ENCODE measurements at regions not wholly inside any gene's neighbourhood (a gene's known extent, or its start where the extent isn't known, plus 50 kb on each side); places are given as distances from the start of the nearest gene placed in this dataset.
A peak's percentile ranks its signal among the peaks of the same experiment; 100 is the strongest.

DNA sequence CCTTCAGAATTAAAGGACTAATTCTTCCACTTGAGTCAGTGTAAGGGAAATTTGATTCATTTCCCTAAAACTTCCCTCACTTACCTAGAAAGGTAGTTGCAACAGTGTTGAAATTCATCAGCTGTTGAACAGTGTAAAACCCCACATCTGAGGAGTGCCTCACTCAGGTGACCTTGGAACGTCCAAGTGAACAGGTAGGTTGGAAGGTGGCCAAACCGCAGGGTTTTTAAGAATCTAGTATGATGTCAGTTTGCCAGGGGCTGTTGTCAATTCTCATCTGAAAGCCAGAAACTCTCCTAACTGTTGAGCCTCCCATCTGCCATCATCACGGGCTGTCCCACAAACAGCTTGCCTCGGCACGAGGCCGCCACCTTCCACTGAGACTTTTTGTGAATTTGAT, 105.7 kb downstream of the TMEM174 start:
- Histone ChIP-seq H3K27ac (peak overlapping the region in 2 of 21 experiments; percentile 38 to 43), H3K4me3 (no peak overlapping the region)

DNA sequence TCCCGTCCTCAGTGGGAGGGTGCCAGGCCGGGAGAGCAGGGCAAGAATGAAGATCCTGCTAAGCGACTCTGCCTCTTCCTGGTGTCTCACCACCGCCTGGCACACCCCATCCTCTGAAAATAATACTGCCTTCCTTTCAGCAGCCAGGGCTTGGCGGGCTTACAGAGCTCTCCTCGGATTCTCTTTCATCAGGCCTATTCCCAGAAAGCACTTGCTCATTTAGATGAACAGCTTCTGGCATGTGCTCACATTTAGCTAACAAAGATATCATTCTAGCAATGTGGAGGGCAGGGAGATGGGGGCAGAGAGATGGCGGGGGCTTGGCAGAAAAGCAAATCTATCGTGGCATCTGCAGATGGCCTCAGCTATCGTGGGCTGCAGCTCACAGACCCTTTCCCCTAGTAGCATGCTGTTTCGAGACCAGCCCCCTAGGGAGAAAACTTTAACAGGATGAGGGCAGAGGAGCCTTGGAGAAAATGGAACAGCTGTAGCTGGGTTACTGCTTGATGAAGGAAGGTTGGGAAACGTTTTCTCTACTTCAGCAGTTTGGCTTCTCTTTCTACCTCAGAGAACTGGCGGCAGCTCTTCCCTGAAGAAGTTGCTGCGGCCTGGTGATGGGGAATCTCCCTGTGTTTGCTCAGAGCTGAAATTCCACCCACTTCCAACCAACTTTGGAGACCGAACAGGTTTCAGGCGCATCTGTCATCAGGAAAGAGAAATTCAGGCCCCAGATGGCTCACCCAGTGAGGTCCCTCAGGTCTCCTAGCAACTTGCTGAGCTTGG, 102.1 kb downstream of the TMEM174 start:
- H3K27ac ChIP-seq: peak overlapping the region in 13 of 21 experiments; percentile 5 to 72 (median 44)
- H3K4me3 ChIP-seq: no peak overlapping the region

DNA sequence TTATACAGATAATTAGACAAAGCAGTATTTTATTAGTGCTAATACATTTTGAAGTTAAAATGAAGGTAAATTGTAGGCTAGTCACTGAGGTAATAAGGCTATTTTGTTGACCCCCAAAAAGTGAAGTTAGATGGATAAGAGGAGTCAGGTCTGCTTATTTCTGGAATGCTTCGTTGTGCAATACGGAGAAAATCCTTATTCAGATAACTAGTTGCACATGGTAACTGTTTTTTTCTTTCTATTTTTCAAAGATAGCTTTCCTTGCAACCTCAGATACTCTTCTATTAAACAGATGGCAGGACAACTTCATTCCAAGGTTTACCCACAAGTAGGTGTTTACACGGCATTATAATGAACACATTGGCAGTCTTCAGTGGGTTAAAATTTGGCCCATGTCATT, 101.1 kb downstream of the TMEM174 start:
- no peak overlapping the region for H3K4me3 ChIP-seq
- H3K27ac ChIP-seq: peak overlapping the region in 13 of 21 experiments; percentile 1 to 72 (median 44)

DNA sequence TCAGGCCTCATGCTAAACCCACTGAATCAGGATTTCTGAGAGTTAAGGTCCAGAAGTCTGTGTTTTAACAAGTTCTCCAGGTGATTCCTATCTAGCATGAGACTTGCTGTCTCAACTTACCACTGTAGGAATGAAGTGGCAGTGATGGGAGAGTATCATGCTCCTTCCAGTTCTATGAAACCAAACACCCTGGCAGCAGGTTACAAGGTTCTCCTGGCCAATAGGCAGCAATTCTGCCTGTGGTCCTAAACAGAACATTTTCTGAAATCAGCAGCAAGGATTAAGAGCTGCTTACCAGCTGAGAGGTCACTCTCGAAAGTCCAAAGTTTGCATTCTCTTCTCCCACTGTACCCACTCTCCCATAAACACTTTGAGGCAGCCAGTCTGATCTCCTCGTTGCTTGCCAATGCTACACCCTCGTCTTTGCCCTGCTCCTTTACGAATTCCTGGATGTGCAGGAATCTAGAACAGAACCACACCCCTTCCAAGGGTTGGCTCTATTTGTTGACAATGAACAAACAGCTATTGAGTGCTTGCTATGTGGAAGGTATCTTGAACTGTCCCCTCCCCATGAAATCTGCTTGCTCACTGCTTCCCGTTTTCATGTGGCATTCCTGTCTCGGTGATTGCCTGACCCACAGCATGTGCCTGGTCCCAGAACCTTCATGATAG, 100.5 kb downstream of the TMEM174 start:
- Histone ChIP-seq H3K4me3 (no peak overlapping the region), H3K27ac (peak overlapping the region in 5 of 21 experiments; percentile 1 to 35 (median 24))

DNA sequence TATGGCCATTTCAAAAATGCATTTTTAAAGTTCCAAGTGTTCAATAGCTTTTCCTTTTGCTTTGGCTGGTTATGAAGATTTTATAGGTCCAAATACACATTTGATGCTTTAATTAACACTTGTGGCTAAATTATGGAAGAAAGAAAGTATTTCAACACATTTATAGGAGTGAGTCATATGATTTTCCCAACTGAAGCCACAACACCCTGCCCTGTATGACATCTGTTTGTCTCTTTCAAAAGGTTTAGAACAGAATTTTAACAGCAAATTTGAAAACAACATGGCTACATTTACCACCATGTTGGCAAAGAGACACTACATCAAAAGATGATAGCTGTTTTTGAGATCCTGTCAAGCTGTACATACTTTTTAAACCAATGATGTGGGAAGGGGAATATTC, 99.4 kb downstream of the TMEM174 start:
- no peak overlapping the region for H3K4me3 ChIP-seq
- peak overlapping the region in 1 of 21 experiments; percentile 32 for H3K27ac ChIP-seq

DNA sequence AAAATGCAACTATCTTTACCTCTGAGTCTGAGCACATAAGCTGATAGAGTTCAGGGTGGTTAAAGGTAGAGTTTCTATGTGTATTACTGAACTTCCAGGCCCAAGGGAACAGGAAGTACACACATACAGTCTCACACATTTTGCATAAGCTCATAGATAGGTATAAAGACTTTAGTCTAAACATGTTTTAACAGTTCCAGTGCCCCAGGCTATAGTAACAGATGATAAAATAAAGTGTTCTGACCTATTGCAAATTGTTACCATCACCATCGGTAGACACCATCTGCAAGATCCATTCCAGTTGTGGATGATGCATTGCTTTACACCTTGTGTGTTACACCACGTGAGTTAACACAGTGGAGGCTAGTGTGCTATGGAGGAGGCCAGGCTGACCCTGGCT, 95.8 kb downstream of the TMEM174 start:
- H3K4me3 ChIP-seq: no peak overlapping the region

DNA sequence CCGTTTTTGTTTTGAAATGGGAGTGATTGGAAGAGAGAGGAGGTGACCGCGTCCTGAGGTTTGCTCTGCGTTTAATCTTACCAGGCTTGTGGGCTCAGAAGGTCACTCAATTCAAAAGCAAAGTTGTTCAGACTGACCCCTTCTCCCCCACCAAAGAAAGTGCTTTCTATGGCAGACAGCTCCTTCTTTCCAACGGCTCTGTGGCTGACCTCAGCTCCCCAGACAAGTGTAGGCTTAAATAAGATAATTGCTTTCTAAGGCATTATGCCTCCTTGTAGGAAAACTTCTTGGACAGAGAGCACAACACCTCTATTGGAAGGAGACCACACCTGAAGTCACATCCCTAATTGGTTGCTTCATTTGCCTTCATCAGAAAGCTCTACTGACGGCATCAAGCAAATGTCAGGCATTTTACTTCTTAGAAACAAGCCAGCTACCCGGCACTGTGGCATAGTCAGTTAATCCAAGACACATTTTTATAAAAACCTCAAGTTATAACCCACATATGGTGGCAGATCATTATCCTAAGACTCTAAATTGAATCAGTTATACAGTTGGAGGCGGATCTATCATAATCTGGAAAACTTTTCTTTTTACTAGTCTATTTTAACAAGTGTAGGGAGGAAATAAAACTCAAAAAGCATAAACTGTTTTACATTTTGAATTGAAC, 94.9 kb downstream of the TMEM174 start:
- Histone ChIP-seq H3K27ac (peak overlapping the region in 8 of 21 experiments; percentile 4 to 64 (median 55)), H3K4me3 (no peak overlapping the region)

More for the DNA sequence above, 95.8 kb downstream of the TMEM174 start:
- peak overlapping the region in 1 of 21 experiments; percentile 22 for H3K27ac ChIP-seq

DNA sequence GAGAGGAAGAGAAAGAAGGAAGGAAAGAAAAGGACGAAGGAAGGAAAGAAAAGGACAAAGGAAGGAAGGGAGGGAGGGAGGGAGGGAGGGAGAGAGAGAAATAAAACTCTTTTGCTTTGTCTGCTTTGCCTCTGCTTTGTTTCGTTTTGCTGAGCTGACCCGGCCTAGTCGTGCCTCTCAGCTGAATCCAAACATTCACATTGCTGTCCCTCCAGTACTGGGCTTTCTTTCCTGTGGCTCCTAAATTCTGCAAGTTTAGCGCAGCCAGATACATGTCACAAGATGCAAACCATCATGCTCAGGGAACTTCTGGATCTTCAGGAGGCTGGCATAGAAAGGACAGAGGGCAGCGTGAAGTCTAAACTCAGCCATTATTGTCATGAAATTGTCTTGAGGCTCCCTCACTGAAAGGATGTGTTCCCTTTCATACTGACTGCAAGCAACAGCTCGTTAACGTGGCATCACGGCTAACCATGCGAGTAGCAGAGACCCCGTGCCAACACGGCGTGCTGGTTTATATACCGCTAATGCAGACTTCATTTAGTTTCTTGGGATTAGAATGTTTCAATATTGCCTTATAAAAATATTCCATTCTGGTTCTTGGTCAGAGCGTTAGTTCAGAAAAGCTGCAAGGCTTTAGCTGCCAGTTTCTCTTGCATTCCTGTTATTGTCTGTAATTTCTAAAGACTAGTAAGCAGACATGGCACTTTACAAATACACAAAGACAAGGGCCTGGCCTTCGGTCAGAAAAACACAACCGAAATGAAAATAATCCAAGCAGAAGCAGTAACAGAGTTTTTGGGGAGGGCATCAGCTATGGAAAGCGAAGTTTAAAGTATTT, 94.2 kb downstream of the TMEM174 start:
- Histone ChIP-seq H3K4me3 (no peak overlapping the region), H3K27ac (peak overlapping the region in 11 of 21 experiments; percentile 0 to 64 (median 36))

DNA sequence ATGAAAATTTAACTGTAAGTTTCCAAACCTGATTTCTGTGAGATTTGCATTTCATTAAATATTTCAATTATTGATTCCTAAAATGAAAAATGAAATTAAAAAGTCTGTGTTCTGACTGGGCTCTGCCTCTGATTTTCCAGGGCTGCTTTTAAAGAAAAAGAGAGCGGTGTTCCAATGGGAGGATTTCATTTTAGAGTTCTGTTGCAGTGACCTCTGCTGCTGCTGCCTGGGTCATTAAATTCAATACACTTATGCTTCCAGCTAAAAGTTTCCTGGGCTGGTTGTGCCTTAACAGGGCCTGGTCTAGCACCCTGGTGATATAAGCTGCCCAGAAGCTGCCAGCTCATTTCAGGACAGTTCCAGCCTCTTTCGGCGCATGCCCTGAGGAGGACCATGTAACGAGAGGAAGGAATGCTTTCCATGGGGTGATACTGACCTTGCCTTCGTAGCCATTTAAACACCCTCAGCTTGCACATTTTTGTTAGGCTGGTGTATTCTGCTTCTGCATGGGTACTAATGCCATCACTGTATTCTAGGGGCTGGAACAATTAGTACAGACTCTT, 93.3 kb downstream of the TMEM174 start:
- Histone ChIP-seq H3K27ac (peak overlapping the region in 9 of 21 experiments; percentile 0 to 64 (median 34)), H3K4me3 (no peak overlapping the region)

DNA sequence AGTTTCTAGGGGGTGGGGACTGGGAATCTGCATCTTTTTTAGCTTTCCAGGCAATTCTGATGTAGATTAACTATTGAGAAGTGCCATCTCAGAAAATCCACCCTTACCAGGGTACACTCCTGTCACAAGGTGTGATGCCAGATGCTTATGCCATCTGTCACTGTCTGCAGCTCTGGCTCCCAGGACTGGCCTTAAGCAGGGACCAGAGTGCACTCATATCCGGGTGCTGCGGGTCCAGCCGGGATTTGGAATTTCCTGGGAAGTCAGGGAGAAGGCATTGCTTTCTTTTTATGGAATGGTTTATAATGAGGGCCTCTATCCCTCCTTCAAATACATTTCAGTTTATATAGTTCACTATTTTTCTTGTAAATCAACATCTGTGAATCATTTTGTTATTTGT, 92.6 kb downstream of the TMEM174 start:
- H3K4me3 ChIP-seq: no peak overlapping the region
- peak overlapping the region in 4 of 21 experiments; percentile 10 to 64 (median 47) for H3K27ac ChIP-seq

DNA sequence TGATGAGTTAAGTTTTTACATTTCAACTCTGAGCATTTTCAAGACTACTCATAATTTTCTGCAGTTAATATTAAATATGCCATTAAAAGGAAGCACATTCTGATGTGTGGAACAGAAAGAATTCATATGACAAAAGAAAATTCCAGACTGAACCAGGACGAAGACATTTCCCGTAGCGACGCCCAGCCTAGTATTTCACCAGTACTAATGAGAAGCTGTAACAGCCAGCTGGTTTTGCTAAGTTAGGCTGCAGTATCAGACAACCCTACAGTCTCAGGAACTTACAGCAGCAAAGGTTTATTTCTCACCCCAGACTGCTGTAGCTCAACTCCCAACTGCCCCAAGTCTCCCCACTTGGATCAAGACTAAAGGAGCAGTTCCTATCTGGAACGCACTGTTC, 91.6 kb downstream of the TMEM174 start:
- Histone ChIP-seq H3K27ac (peak overlapping the region in 5 of 21 experiments; percentile 5 to 32 (median 18)), H3K4me3 (no peak overlapping the region)

DNA sequence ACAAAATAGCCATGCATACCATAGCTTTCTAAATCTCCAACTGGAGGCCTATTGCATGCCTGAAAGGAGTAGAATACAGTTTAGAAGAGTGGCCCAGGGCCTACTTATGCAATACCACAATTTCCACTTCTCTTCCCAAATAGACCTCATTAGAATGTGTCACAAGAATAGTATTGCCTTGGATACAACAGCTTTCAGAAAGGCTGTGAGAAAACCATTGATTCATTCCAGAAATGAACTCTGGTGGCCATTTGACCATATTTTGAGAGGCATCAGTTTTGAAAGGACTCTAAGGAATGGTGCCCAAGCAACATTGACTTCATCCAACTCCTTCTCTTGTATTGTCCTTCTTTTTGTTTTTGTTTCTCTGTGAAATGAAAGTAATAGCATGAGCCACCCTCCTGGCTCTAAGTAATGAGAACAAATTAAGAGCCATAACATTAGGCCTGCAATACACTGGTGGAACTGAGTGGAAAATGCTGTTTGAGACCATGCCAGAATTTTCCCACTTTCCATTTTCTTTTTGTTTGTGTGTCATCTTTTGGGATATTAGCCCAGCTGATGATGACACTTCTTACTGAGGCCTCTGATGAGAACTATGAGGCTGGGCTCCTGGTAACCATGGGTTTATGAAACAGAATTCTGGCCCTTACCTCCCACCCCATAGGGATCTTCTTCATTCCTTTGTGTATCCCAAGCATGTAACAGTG, 90.2 kb downstream of the TMEM174 start:
- Histone ChIP-seq H3K27ac (peak overlapping the region in 4 of 21 experiments; percentile 12 to 68 (median 44)), H3K4me3 (no peak overlapping the region)

DNA sequence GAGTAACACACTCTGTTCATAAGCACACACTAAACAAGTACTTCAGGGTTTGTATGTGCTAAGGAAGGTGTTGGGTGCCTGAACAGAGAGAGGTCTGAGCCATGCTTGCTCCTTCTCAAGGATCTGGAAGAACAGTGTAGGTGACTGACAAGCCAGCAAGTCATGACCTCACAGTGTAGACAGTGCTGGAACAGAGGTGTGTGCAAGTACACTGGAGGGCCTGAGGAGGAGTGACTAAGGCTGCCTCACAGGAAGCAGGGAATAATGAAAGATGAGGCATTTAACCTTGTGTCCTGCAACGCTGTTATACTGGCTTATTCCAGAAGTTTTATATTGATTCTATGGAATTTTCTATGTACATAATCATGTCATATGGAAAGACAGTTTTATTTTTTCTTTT, 83.9 kb downstream of the TMEM174 start:
- Histone ChIP-seq H3K27ac (no peak overlapping the region), H3K4me3 (no peak overlapping the region)

DNA sequence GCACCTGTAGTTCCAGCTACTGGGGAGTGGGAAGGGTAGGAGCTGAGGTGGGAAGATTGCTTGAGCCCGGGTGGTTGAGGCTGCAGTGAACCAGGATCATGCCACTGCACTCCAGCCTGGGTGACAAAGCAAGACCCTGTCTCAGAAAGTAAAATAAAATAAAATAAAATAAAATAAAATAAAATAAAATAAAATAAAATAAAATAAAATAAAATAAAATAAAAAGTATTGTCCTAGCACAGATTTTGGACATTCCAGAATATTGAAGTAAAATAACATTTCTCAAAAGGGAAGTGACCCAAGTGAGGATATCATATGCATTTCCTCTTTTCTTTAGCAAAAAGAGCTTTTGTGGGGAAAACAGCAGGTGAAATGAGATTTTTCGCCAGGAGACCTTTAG, 83.5 kb downstream of the TMEM174 start:
- Histone ChIP-seq H3K27ac (no peak overlapping the region), H3K4me3 (no peak overlapping the region)

DNA sequence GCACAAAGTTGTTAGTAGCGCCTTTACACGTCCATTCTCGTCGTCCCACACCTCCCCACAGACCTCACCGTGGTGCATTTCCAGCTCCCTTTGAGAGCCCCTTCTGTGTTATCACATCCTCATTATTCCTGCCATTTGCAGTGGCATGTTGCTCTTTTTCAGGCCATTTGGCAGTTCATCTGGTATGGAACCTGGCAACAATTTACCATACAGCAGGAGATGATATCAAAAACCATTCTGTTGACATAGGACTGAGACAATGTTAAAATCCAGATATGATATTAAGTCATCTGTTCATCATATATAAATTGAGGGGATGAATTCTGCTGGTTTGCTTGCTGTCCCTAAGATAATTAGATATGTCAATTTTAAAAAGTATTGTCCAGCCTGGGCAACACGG, 83.0 kb downstream of the TMEM174 start:
- Histone ChIP-seq H3K4me3 (no peak overlapping the region), H3K27ac (no peak overlapping the region)

DNA sequence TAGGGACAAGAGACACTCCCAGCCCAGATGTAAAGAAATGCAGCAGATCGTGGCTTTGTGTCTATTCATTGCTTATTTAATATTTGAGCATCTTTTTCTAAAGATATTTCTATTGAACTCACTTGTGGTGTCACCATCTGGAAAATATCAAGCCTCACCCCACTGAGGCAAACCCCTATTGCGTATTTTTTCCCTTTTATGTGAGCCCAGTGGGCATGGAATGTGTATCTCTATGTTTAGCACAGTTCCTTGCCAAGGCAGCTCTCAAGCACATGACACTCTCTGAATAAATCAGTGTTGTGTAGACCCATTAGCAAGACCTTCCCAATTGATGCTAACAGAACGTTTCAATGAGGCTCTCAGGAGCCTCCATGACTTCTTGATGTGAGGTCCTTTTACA, 81.6 kb downstream of the TMEM174 start:
- no peak overlapping the region for H3K4me3 ChIP-seq
- no peak overlapping the region for H3K27ac ChIP-seq

DNA sequence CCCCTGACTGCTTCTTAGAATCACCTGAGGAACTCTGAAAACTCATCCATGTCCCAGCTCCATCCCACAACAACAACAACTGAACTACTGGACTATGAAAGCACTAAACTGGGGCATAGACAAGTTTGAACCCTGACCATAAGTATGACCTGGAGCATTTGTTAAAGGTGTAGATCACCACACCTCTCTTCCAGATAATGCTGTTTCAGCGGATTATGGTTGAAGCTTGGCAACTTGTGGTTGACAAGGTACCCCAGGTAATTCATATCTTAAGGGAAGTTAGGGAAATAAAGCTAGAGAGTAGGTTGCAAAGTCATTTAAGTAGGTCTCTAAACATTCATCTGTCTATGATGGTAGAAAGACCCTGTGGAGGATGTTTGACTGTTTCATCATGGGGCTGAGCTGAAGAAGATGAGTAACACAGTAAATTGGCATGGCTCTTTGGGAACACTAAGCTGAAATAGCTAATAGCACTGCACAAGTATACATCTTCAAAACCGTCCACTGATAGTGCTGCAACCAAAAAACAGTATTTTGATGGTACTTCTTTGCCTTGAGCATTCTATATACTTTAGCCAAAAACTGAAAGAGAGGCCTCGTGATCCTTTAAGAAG, 80.2 kb downstream of the TMEM174 start:
- Histone ChIP-seq H3K27ac (no peak overlapping the region), H3K4me3 (no peak overlapping the region)

DNA sequence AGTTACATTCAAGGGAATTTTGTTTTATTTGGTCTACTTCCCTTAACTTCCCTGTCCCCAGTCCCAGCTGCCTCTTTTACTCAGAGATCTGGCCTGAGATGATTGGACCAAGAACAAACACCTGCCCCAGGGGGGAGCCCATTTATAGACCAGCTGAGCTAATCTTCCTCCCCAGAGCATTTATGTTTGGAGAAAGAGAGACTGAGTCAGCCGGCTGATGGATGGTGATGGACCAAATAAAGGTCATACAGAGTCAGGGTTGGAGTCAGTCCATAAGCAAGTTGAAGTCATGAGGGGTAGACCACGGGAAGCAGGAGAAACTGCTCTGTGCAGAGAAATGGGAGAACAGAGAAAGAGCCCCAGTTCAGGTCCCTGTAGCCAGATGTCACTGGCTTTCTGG, 77.7 kb downstream of the TMEM174 start:
- no peak overlapping the region for H3K4me3 ChIP-seq
- no peak overlapping the region for H3K27ac ChIP-seq

Measured in skin epidermis (tissue), 12 donors.